GM12864 (cell line): ENCODE measurements at regions not wholly inside any gene's neighbourhood (a gene's known extent, or its start where the extent isn't known, plus 50 kb on each side); places are given as distances from the start of the nearest gene placed in this dataset.

Experiments used
- DNase-seq: peaks from one replicate; pipeline ENCODE4 v3.0.0-alpha.2; 2011; ENCODE audit warnings: low read depth
- H3K4me3 ChIP-seq: 2 replicates; pipeline ENCODE4 v1.5.1; 2011; ENCODE audit warnings: mild to moderate bottlenecking, low read depth, low read length, control low read depth
- CTCF ChIP-seq: IDR thresholded peaks from 2 replicates; pipeline ENCODE4 v1.5.1; 2011; ENCODE audit warnings: low read depth, mild to moderate bottlenecking, moderate library complexity, low read length, control low read depth, inconsistent platforms; ENCODE audit errors: missing control alignments

GRCh38 chr14:105776924-105777323 is 250.5 kb downstream of the TMEM121 start:
- H3K4me3 ChIP-seq: no peak overlapping the region
- no peak for TF ChIP-seq CTCF
- no peak for DNase-seq

- no peak overlapping the region for H3K4me3 ChIP-seq
- DNase-seq: no peak
- no peak for TF ChIP-seq CTCF
Measured at GRCh38 chr14:105783707-105784106, 257.3 kb downstream of the TMEM121 start.

- no peak for TF ChIP-seq CTCF
- no peak for DNase-seq
- H3K4me3 ChIP-seq: no peak overlapping the region
Measured at GRCh38 chr14:105793836-105794235, 267.5 kb downstream of the TMEM121 start.

- no peak overlapping the region for H3K4me3 ChIP-seq
- TF ChIP-seq CTCF: no peak
- DNase-seq: no peak
Measured at GRCh38 chr14:105797546-105797945, 271.2 kb downstream of the TMEM121 start.

GRCh38 chr14:105805701-105806100 is 279.3 kb downstream of the TMEM121 start:
- no peak for DNase-seq

GRCh38 chr14:105806568-105806967 is 280.2 kb downstream of the TMEM121 start:
- H3K4me3 ChIP-seq: no peak overlapping the region
- no peak for DNase-seq
- no peak for TF ChIP-seq CTCF

More at GRCh38 chr14:105805701-105806100, 279.3 kb downstream of the TMEM121 start:
- no peak for TF ChIP-seq CTCF
- H3K4me3 ChIP-seq: no peak overlapping the region

- H3K4me3 ChIP-seq: no peak overlapping the region
- TF ChIP-seq CTCF: no peak
- no peak for DNase-seq
Measured at GRCh38 chr14:105817971-105818711, 291.8 kb downstream of the TMEM121 start.
